Erythroblast (primary cell): ENCODE measurements at regions not wholly inside any gene's neighbourhood (a gene's known extent, or its start where the extent isn't known, plus 50 kb on each side); places are given as distances from the start of the nearest gene placed in this dataset.

ENCODE experiments used
- DNase-seq, 2 experiments: peaks; one replicate each; lab custom pipeline; 2025; lab: John Stamatoyannopoulos, UW
- GATA1 ChIP-seq: IDR thresholded peaks from 2 replicates; pipeline ENCODE4 v1.6.1; 2011; ENCODE audit warnings: low read depth, mild to moderate bottlenecking, control low read depth, low read length, moderate library complexity
- POLR2A ChIP-seq: IDR thresholded peaks from 2 replicates; pipeline ENCODE4 v1.6.1; 2011; ENCODE audit warnings: mild to moderate bottlenecking, low read length

GRCh38 chrX:40188573-40189417, 91.0 kb upstream of the BCOR start:
- TF ChIP-seq GATA1 (no peak), POLR2A (no peak)
- DNase-seq: no peak

GRCh38 chrX:40184968-40185367, 87.2 kb upstream of the BCOR start:
- no peak for DNase-seq
- TF ChIP-seq GATA1: no peak
- no peak for TF ChIP-seq POLR2A

GRCh38 chrX:40182615-40183014, 84.9 kb upstream of the BCOR start:
- DNase-seq: no peak
- TF ChIP-seq POLR2A (no peak), GATA1 (no peak)

GRCh38 chrX:40182095-40182494, 84.3 kb upstream of the BCOR start:
- TF ChIP-seq GATA1: no peak
- no peak for DNase-seq

- no peak for TF ChIP-seq POLR2A
- no peak for TF ChIP-seq GATA1
- DNase-seq: no peak
Measured at GRCh38 chrX:40179283-40179682, 81.5 kb upstream of the BCOR start.

- no peak for TF ChIP-seq GATA1
- TF ChIP-seq POLR2A: no peak
- DNase-seq: no peak
Measured at GRCh38 chrX:40177942-40178715, 80.4 kb upstream of the BCOR start.

GRCh38 chrX:40177489-40177888, 79.7 kb upstream of the BCOR start:
- DNase-seq: no peak
- TF ChIP-seq POLR2A (peak; percentile 2), GATA1 (no peak)

GRCh38 chrX:40177117-40177430, 79.3 kb upstream of the BCOR start:
- DNase-seq: peak; percentile 36 to 50
- no peak for TF ChIP-seq POLR2A
- no peak for TF ChIP-seq GATA1

- peak; percentile 65 to 71 for DNase-seq
- TF ChIP-seq GATA1 (no peak), POLR2A (no peak)
Measured at GRCh38 chrX:40176351-40177116, 78.8 kb upstream of the BCOR start.

GRCh38 chrX:40175511-40176350, 78.0 kb upstream of the BCOR start:
- peak; percentile 75 to 83 for DNase-seq

GRCh38 chrX:40174854-40175510, 77.2 kb upstream of the BCOR start:
- DNase-seq: peak; percentile 61 to 77
- no peak for TF ChIP-seq POLR2A
- no peak for TF ChIP-seq GATA1

More at GRCh38 chrX:40175511-40176350, 78.0 kb upstream of the BCOR start:
- TF ChIP-seq GATA1: no peak
- TF ChIP-seq POLR2A: peak; percentile 78
